HG02678 (cell line): ENCODE measurements at regions not wholly inside any gene's neighbourhood (a gene's known extent, or its start where the extent isn't known, plus 50 kb on each side); places are given as distances from the start of the nearest gene placed in this dataset.

Experiments
- ATAC-seq: cut with Tn5 transposase; IDR thresholded peaks from one replicate; pipeline ENCODE4 v1.9.1; 2021; ENCODE audit warnings: mild to moderate bottlenecking, moderate library complexity; ENCODE audit not compliant: unreplicated experiment

DNA sequence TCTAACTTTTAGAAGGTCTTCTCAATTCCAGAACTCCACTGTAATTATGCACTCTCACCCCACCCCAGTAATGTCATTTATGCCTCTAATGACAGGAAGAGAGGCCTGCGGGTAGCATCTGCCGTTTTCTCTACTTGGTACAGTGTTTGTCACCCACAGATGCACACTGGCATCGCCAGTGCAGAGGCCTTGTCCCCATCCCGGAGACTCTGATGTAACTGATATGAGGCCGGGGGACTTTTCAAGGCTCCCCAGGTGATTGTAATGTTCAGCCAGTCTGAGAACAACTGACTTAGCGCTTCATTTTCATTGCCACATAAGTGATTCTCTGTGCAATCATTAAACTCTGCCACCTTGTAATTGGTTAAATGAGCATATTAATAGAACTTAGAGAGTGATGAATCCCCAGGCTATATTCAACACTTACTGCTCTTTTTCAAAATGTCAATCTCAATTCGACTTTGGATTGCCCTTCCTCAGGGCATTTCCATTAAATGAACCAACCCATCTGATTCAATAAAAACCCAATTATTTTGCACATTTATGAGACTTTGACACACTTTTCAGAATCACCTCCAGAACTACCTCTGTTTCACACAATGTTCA, 113.2 kb downstream of the HERPUD2 start:
- ATAC-seq = no peak

GRCh38 chr7:35576031-35576573, 118.8 kb downstream of the HERPUD2 start:
- ATAC-seq = no peak

- no peak for ATAC-seq
Observed at GRCh38 chr7:35571611-35572240, 123.2 kb downstream of the HERPUD2 start.

GRCh38 chr7:35570937-35571336, 124.0 kb downstream of the HERPUD2 start:
- no peak for ATAC-seq

GRCh38 chr7:35565927-35566326, 129.0 kb downstream of the HERPUD2 start:
- no peak for ATAC-seq

- no peak for ATAC-seq
Observed at GRCh38 chr7:35558841-35559240, 136.1 kb downstream of the HERPUD2 start.

GRCh38 chr7:35556515-35557471, 138.1 kb downstream of the HERPUD2 start:
- no peak for ATAC-seq

DNA sequence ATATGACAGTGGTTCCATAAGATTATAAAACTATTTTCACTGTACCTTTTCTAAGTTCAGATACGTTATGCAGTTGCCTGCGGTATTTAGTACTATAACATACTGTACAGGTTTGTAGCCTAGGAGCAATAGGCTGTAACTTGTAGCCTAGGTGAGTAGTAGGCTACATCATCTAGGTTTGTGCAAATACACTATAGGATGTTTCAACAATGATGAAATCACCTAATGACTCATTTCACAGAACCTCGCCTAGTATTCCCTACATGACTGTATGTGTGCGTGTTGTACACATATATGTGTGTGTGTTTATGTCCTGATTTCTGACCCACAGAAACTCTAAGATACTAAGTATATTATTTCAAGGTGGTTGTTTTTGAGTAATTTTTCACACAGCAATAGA, 139.0 kb downstream of the HERPUD2 start:
- ATAC-seq = no peak

- no peak for ATAC-seq
Observed at GRCh38 chr7:35555386-35555785, 139.5 kb downstream of the HERPUD2 start.

DNA sequence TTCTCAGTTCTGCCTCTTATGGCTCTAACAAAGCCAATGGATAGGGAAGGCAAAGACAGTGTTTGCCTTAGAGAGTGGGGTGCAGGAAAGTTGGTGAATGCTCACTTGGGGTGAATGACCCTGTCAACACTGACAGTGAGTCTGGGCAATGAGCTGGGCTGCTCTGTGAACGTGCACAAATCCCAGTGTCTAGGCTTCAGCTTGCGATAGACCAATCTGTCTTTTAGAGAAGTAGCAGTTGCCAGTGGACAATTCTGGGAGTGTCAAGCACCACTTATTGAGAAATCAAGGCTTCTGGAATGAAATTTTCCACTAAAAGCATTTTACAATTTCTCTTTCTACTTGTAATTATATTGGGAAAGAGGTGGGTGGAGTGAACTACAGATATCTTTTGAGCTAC, 141.4 kb downstream of the HERPUD2 start:
- no peak for ATAC-seq

- no peak for ATAC-seq
Observed at GRCh38 chr7:35552691-35553090, 142.2 kb downstream of the HERPUD2 start.

DNA sequence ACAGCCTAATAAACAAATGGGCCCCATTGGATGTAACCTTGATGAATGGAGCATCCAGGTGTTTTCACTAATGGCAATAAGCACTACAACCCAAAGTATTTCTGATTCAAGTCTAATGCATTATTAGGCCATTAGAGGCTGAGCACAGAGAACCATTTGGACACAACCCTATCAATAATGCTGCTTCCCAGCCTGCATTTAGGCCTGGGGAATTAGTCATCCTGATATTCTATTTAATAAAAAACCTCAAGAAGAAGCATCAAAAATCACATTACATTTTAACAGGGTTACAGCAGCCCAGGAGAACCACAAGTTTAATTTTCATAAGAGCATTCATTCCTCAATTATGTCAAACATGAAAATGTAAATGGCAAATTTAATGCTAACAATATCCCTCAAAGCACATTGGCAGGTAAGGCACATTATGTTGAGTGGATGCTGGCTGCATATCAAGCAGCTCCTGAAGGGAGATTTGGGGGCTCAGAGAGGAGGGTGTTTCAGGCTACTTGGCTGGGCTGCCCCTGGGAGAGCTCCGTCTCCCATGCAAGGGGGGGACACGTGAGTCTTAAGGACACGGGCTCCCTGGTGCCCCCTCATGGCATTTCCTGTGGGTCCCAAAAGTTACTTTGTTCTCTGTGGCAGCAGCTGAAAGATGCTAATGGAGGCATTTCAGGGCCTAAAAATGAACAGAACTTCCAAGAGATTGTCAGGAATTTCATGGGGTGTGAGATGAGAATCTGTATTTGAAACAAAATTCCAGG, 143.4 kb downstream of the HERPUD2 start:
- no peak for ATAC-seq

DNA sequence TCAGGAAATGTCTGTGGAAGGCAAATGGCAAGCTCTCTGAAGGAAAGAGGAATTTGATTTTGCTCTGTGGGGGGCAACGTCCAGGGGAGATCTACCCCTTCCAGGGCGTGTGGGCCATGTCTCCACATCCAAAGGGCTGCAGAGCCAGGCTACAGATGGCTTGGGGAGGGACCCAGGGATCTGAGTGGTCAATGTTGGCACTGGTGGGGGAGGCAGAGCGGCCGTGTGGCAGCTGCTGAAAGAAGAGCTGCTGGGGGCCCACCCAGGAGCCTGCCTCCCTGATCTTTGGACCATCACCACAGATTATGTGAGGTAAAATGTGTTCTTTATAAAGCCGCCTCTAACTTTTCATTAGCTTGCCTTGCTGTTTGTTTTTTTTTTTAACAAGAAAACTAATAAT, 144.1 kb downstream of the HERPUD2 start:
- no peak for ATAC-seq

- ATAC-seq = no peak
Observed at GRCh38 chr7:35549781-35550180, 145.2 kb downstream of the HERPUD2 start.

- ATAC-seq = no peak
Observed at GRCh38 chr7:35548291-35548690, 146.6 kb downstream of the HERPUD2 start.

- ATAC-seq = no peak
Observed at GRCh38 chr7:35546691-35547429, 148.1 kb downstream of the HERPUD2 start.

DNA sequence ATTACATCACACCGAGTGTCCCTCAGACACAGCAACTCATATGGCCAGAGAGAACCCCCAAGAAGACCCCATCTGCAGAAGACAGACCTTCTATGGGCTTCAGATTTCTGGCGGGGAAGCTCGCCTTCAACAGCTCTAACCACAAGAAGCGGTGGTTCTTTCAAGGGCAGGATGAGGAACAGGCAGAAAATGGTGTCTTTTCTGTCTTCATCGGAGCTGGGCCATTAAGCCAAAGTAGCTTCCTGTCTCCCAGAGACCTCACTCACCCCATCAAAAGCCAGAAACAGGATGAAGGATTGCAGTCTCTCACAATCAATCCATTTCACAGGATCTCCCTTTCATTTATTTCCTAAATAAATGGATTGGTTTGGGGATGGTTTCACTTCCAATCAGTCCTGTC, 149.1 kb downstream of the HERPUD2 start:
- no peak for ATAC-seq

GRCh38 chr7:35544028-35544742, 150.8 kb downstream of the HERPUD2 start:
- ATAC-seq = no peak
